HEK293T (cell line): ENCODE measurements at regions not wholly inside any gene's neighbourhood (a gene's known extent, or its start where the extent isn't known, plus 50 kb on each side); places are given as distances from the start of the nearest gene placed in this dataset.

Source experiments
- BHLHE40 ChIP-seq: fragments of 450-650 bp; IDR thresholded peaks from 2 replicates; pipeline ENCODE4 v1.6.1; 2016; ENCODE audit warnings: mild to moderate bottlenecking, moderate library complexity, borderline replicate concordance
- ELF4 ChIP-seq: fragments of 450-650 bp; IDR thresholded peaks from 2 replicates; pipeline ENCODE4 v1.6.1; 2017; ENCODE audit warnings: antibody characterized with exemption
- FOXK2 ChIP-seq: fragments of 450-650 bp; IDR thresholded peaks from 2 replicates; pipeline ENCODE4 v1.6.1; 2016; ENCODE audit warnings: mild to moderate bottlenecking
- L3MBTL2 ChIP-seq: fragments of 450-650 bp; conservative IDR thresholded peaks from 2 replicates; pipeline ENCODE4 v1.6.1; 2016; ENCODE audit warnings: mild to moderate bottlenecking
- SP1 ChIP-seq: fragments of 450-650 bp; IDR thresholded peaks from 2 replicates; pipeline ENCODE4 v1.6.1; 2017

GRCh38 chr9:82720515-82720914, 342.4 kb downstream of the RASEF start:
- TF ChIP-seq FOXK2 = no peak
- TF ChIP-seq ELF4 = no peak
- no peak for TF ChIP-seq BHLHE40
- TF ChIP-seq SP1 = no peak
- TF ChIP-seq L3MBTL2 = no peak
